Mesothelial cell of epicardium (in vitro differentiated cells): ENCODE measurements at regions not wholly inside any gene's neighbourhood (a gene's known extent, or its start where the extent isn't known, plus 50 kb on each side); places are given as distances from the start of the nearest gene placed in this dataset.

Experiments
- DNase-seq, 2 experiments: peaks; one replicate each; pipeline ENCODE4 v3.0.0; 2021; ENCODE audit warnings: low spot score in 2 of 2; ENCODE audit not compliant: unreplicated experiment in 2 of 2
- H3K27ac Mint-ChIP-seq: 2 replicates; pipeline ENCODE4 v1.8.0; 2021; ENCODE audit warnings: mixed read lengths
- H3K27me3 Mint-ChIP-seq: 2 replicates; pipeline ENCODE4 v1.8.0; 2021; ENCODE audit warnings: low read depth, mixed read lengths
- H3K36me3 Mint-ChIP-seq: 2 replicates; pipeline ENCODE4 v1.8.0; 2021; ENCODE audit warnings: mixed read lengths
- H3K4me1 Mint-ChIP-seq: 2 replicates; pipeline ENCODE4 v1.8.0; 2021; ENCODE audit warnings: mixed read lengths
- H3K4me3 Mint-ChIP-seq: 2 replicates; pipeline ENCODE4 v1.8.0; 2021; ENCODE audit warnings: mild to moderate bottlenecking, moderate library complexity, mixed read lengths
- H3K9me3 Mint-ChIP-seq: 2 replicates; pipeline ENCODE4 v1.8.0; 2021; ENCODE audit warnings: mixed read lengths
- CTCF ChIP-seq: fragments of 200-600 bp; sonication (generic); IDR thresholded peaks from one replicate; pipeline ENCODE4 v1.5.0; 2021; ENCODE audit warnings: antibody characterized with exemption; ENCODE audit not compliant: unreplicated experiment

GRCh38 chr15:93483923-93484322, 394.9 kb upstream of the RGMA start:
- DNase-seq: no peak
- TF ChIP-seq CTCF: no peak
- Mint-ChIP-seq H3K4me1 (no peaks in the 10 kb centered on the region), H3K9me3 (no peaks in the 10 kb centered on the region), H3K4me3 (no peak overlapping the region), H3K27me3 (peaks cover 7% of the 10 kb centered on the region), H3K36me3 (no peaks in the 10 kb centered on the region), H3K27ac (no peak overlapping the region)

GRCh38 chr15:93482731-93483130, 393.7 kb upstream of the RGMA start:
- Mint-ChIP-seq H3K9me3 (no peaks in the 10 kb centered on the region), H3K36me3 (no peaks in the 10 kb centered on the region)

GRCh38 chr15:93479715-93480114, 390.7 kb upstream of the RGMA start:
- no peak for DNase-seq
- no peak for TF ChIP-seq CTCF
- Mint-ChIP-seq H3K27ac (no peak overlapping the region), H3K27me3 (peaks cover 29% of the 10 kb centered on the region), H3K4me3 (no peak overlapping the region), H3K4me1 (no peaks in the 10 kb centered on the region), H3K9me3 (peaks cover 7% of the 10 kb centered on the region), H3K36me3 (no peaks in the 10 kb centered on the region)

More at GRCh38 chr15:93482731-93483130, 393.7 kb upstream of the RGMA start:
- TF ChIP-seq CTCF: no peak
- H3K27ac Mint-ChIP-seq: no peak overlapping the region
- H3K4me1 Mint-ChIP-seq: no peaks in the 10 kb centered on the region
- H3K4me3 Mint-ChIP-seq: no peak overlapping the region
- H3K27me3 Mint-ChIP-seq: peaks cover 16% of the 10 kb centered on the region
- DNase-seq: no peak

- peaks cover 27% of the 10 kb centered on the region for H3K27me3 Mint-ChIP-seq
- peaks cover 7% of the 10 kb centered on the region for H3K9me3 Mint-ChIP-seq
- H3K4me1 Mint-ChIP-seq: no peaks in the 10 kb centered on the region
- H3K4me3 Mint-ChIP-seq: no peak overlapping the region
- DNase-seq: no peak
- no peak for TF ChIP-seq CTCF
- no peaks in the 10 kb centered on the region for H3K36me3 Mint-ChIP-seq
- H3K27ac Mint-ChIP-seq: no peak overlapping the region
These were observed 389.9 kb upstream of the RGMA start for GRCh38 chr15:93478947-93479346.

GRCh38 chr15:93477721-93478120, 388.7 kb upstream of the RGMA start:
- H3K27me3 Mint-ChIP-seq: peaks cover 27% of the 10 kb centered on the region
- no peak overlapping the region for H3K27ac Mint-ChIP-seq
- no peak overlapping the region for H3K4me3 Mint-ChIP-seq
- H3K36me3 Mint-ChIP-seq: no peaks in the 10 kb centered on the region
- no peaks in the 10 kb centered on the region for H3K4me1 Mint-ChIP-seq
- no peak for TF ChIP-seq CTCF
- H3K9me3 Mint-ChIP-seq: peaks cover 7% of the 10 kb centered on the region
- DNase-seq: no peak

GRCh38 chr15:93477188-93477587, 388.2 kb upstream of the RGMA start:
- H3K4me3 Mint-ChIP-seq: no peak overlapping the region
- no peak overlapping the region for H3K27ac Mint-ChIP-seq
- no peak for TF ChIP-seq CTCF
- H3K4me1 Mint-ChIP-seq: no peaks in the 10 kb centered on the region
- no peaks in the 10 kb centered on the region for H3K36me3 Mint-ChIP-seq
- DNase-seq: no peak
- peaks cover 27% of the 10 kb centered on the region for H3K27me3 Mint-ChIP-seq
- H3K9me3 Mint-ChIP-seq: peaks cover 7% of the 10 kb centered on the region
